H1 (cell line): ENCODE measurements at regions not wholly inside any gene's neighbourhood (a gene's known extent, or its start where the extent isn't known, plus 50 kb on each side); places are given as distances from the start of the nearest gene placed in this dataset.

Experiments
- CTCF ChIA-PET: fragments of 300-600 bp; sonication (Branson Sonifier 250); formaldehyde crosslinking; loops from one replicate; lab custom pipeline; 2021; ENCODE audit not compliant: partially characterized antibody; lab: Charles Lee
- POLR2A ChIA-PET: fragments of 300-600 bp; sonication (Branson Sonifier 250); formaldehyde crosslinking; loops from one replicate; lab custom pipeline; 2021; ENCODE audit warnings: inconsistent platforms; ENCODE audit not compliant: partially characterized antibody; lab: Charles Lee
- DNase-seq, 2 experiments: peaks; one replicate each; pipeline versions ENCODE4 v3.0.0 to v3.0.0-alpha.2; 2010 to 2022; ENCODE audit warnings: low spot score in 2 of 2, low read depth in 1 of 2, mixed read lengths in 1 of 2
- FAIRE-seq: peaks from 2 replicates; lab custom pipeline; 2011; peaks lifted over from hg19 to GRCh38; lab: Jason Lieb, UNC
- H2AFZ ChIP-seq: 2 replicates; pipeline ENCODE4 v1.8.1; 2012; ENCODE audit warnings: low read length, inconsistent platforms
- H2AK5ac ChIP-seq: 2 replicates; pipeline ENCODE4 v1.6.1; 2013; ENCODE audit warnings: low read depth, low read length
- H2BK120ac ChIP-seq: replicated peaks from 2 replicates; pipeline ENCODE3; 2013; ENCODE audit warnings: low read depth, low read length, inconsistent platforms
- H2BK12ac ChIP-seq: 2 replicates; pipeline ENCODE4 v1.6.1; 2013; ENCODE audit warnings: low read depth, low read length
- H2BK15ac ChIP-seq: 2 replicates; pipeline ENCODE4 v1.6.1; 2013; ENCODE audit warnings: low read length
- H2BK20ac ChIP-seq: 2 replicates; pipeline ENCODE4 v1.6.1; 2013; ENCODE audit warnings: low read length
- H2BK5ac ChIP-seq: 2 replicates; pipeline ENCODE4 v1.6.1; 2013; ENCODE audit warnings: low read depth, low read length
- H3K14ac ChIP-seq: 2 replicates; pipeline ENCODE4 v1.6.1; 2013; ENCODE audit warnings: inconsistent platforms; ENCODE audit not compliant: insufficient read length
- H3K18ac ChIP-seq: 2 replicates; pipeline ENCODE4 v1.6.1; 2013; ENCODE audit warnings: low read length; ENCODE audit errors: extremely low read depth
- H3K23ac ChIP-seq: 2 replicates; pipeline ENCODE4 v1.6.1; 2013; ENCODE audit warnings: inconsistent platforms; ENCODE audit not compliant: insufficient read length
- H3K23me2 ChIP-seq: 2 replicates; pipeline ENCODE4 v1.6.1; 2013; ENCODE audit warnings: low read depth, low read length
- H3K27ac ChIP-seq: 2 replicates; pipeline ENCODE4 v1.6.1; 2011; ENCODE audit warnings: low read depth, low read length, inconsistent platforms
- H3K27me3 ChIP-seq, 4 experiments: replicated peaks in 1 of 4; 1 replicate in 1 of 4; 2 replicates in 3 of 4; pipeline versions ENCODE4 v1.6.1 to v1.8.1; 2011 to 2013; ENCODE audit warnings: low read length in 3 of 4, mild to moderate bottlenecking in 3 of 4, inconsistent platforms in 2 of 4, mixed read lengths in 2 of 4, moderate library complexity in 1 of 4; ENCODE audit not compliant: control insufficient read depth in 3 of 4, insufficient read depth in 3 of 4; ENCODE audit errors: extremely low read depth in 1 of 4
- H3K36me3 ChIP-seq, 4 experiments: 2 replicates each; pipeline versions ENCODE4 v1.6.1 to v1.8.1; 2011 to 2013; ENCODE audit warnings: mild to moderate bottlenecking in 4 of 4, low read length in 3 of 4, moderate library complexity in 2 of 4, control low read depth in 1 of 4, inconsistent platforms in 1 of 4; ENCODE audit not compliant: insufficient read depth in 4 of 4, control insufficient read depth in 2 of 4
- H3K4ac ChIP-seq: replicated peaks from 2 replicates; pipeline ENCODE3; 2013; ENCODE audit warnings: low read length, low read depth, mixed read lengths, inconsistent platforms; ENCODE audit not compliant: insufficient read length
- H3K4me1 ChIP-seq, 4 experiments: replicated peaks in 1 of 4; 1 replicate in 1 of 4; 2 replicates in 3 of 4; pipeline versions ENCODE4 v1.6.1 to v1.8.1; 2011 to 2013; ENCODE audit warnings: low read length in 3 of 4, inconsistent platforms in 2 of 4, mixed read lengths in 1 of 4; ENCODE audit not compliant: insufficient read depth in 4 of 4, control insufficient read depth in 3 of 4
- H3K4me2 ChIP-seq, 2 experiments: 2 replicates each; pipeline versions ENCODE4 v1.6.1 to v1.8.1; 2011 to 2013; ENCODE audit warnings: low read depth in 2 of 2, low read length in 2 of 2, control low read depth in 1 of 2, inconsistent platforms in 1 of 2, mild to moderate bottlenecking in 1 of 2; ENCODE audit not compliant: insufficient read depth in 1 of 2
- H3K4me3 ChIP-seq, 4 experiments: fragments of 200-600, 300-600 bp in 1 of 4; sonication (generic), shearing (Covaris generic), sonication (Bioruptor Twin) in 1 of 4; 2 replicates each; pipeline versions ENCODE4 v1.5.1 to v1.8.1; 2011 to 2016; ENCODE audit warnings: low read length in 4 of 4, low read depth in 3 of 4, control low read depth in 2 of 4, inconsistent platforms in 2 of 4, mild to moderate bottlenecking in 2 of 4, mixed read lengths in 1 of 4, moderate library complexity in 1 of 4; ENCODE audit not compliant: insufficient read depth in 2 of 4; ENCODE audit errors: extremely low read depth in 1 of 4
- H3K56ac ChIP-seq: replicated peaks from 2 replicates; pipeline ENCODE3; 2013; ENCODE audit warnings: low read depth, mild to moderate bottlenecking, mixed read lengths, low read length, inconsistent platforms; ENCODE audit not compliant: insufficient read length
- H3K79me1 ChIP-seq: 2 replicates; pipeline ENCODE4 v1.6.1; 2013; ENCODE audit warnings: low read depth, low read length, control low read depth
- H3K79me2 ChIP-seq, 2 experiments: 2 replicates each; pipeline versions ENCODE4 v1.6.1 to v1.8.1; 2012 to 2013; ENCODE audit warnings: low read length in 2 of 2, mild to moderate bottlenecking in 2 of 2, inconsistent platforms in 1 of 2; ENCODE audit not compliant: insufficient read depth in 2 of 2, control insufficient read depth in 1 of 2
- H3K9ac ChIP-seq, 4 experiments: replicated peaks in 1 of 4; 1 replicate in 1 of 4; 2 replicates in 3 of 4; pipeline versions ENCODE4 v1.6.1 to v1.8.1; 2011 to 2013; ENCODE audit warnings: low read depth in 3 of 4, low read length in 3 of 4, control low read depth in 2 of 4, mild to moderate bottlenecking in 2 of 4, moderate library complexity in 2 of 4, inconsistent platforms in 1 of 4; ENCODE audit errors: extremely low read depth in 1 of 4
- H3K9me3 ChIP-seq, 2 experiments: 2 replicates each; pipeline versions ENCODE4 v1.6.1 to v1.8.1; 2012 to 2013; ENCODE audit warnings: mild to moderate bottlenecking in 2 of 2, moderate library complexity in 2 of 2, control low read depth in 1 of 2, inconsistent platforms in 1 of 2, low read depth in 1 of 2, low read length in 1 of 2, mixed read lengths in 1 of 2; ENCODE audit not compliant: insufficient read depth in 2 of 2
- H4K20me1 ChIP-seq, 2 experiments: replicated peaks in 1 of 2; 2 replicates each; pipeline versions ENCODE3 to v1.8.1; 2011 to 2013; ENCODE audit warnings: inconsistent platforms in 2 of 2, low read length in 2 of 2, mild to moderate bottlenecking in 1 of 2; ENCODE audit not compliant: insufficient read depth in 2 of 2, control insufficient read depth in 1 of 2
- H4K5ac ChIP-seq: 2 replicates; pipeline ENCODE4 v1.6.1; 2013; ENCODE audit warnings: low read length, low read depth, mixed read lengths, inconsistent platforms; ENCODE audit not compliant: insufficient read length
- H4K8ac ChIP-seq: 2 replicates; pipeline ENCODE4 v1.8.0; 2013; ENCODE audit warnings: mild to moderate bottlenecking, moderate library complexity, low read length, inconsistent platforms; ENCODE audit not compliant: insufficient read depth; ENCODE audit errors: extremely low read depth
- H4K91ac ChIP-seq: replicated peaks from 2 replicates; pipeline ENCODE3; 2013; ENCODE audit warnings: low read length, mixed read lengths, inconsistent platforms; ENCODE audit not compliant: insufficient read length
- ASH2L ChIP-seq: fragments of 200-600, 300-600 bp; sonication (generic); IDR thresholded peaks from one replicate; pipeline ENCODE4 v1.7.1; 2017; ENCODE audit warnings: low read length
- BACH1 ChIP-seq: IDR thresholded peaks from 2 replicates; pipeline ENCODE4 v1.6.1; 2012; ENCODE audit warnings: low read length, improper control_type of control experiment
- CHD1 ChIP-seq: IDR thresholded peaks from 2 replicates; pipeline ENCODE4 v1.6.1; 2012; ENCODE audit warnings: low read depth, low read length, improper control_type of control experiment
- EP300 ChIP-seq, 2 experiments: IDR thresholded peaks; 1 replicate in 1 of 2; 2 replicates in 1 of 2; pipeline ENCODE4 v1.6.1; 2011 to 2012; ENCODE audit warnings: low read depth in 2 of 2, low read length in 2 of 2, mild to moderate bottlenecking in 2 of 2, borderline replicate concordance in 1 of 2, inconsistent platforms in 1 of 2, moderate library complexity in 1 of 2
- FOSL1 ChIP-seq: IDR thresholded peaks from 2 replicates; pipeline ENCODE4 v1.6.1; 2011; ENCODE audit warnings: mild to moderate bottlenecking, low read depth, low read length, moderate library complexity; ENCODE audit not compliant: insufficient read depth
- GTF2F1 ChIP-seq: IDR thresholded peaks from 2 replicates; pipeline ENCODE4 v1.6.1; 2012; ENCODE audit warnings: low read depth, low read length, improper control_type of control experiment, borderline replicate concordance
- PHF8 ChIP-seq: fragments of 200-600 bp; sonication (generic); conservative IDR thresholded peaks from 2 replicates; pipeline ENCODE4 v1.7.1; 2012; ENCODE audit warnings: low read depth, mild to moderate bottlenecking, inconsistent platforms, low read length, moderate library complexity
- RBBP5 ChIP-seq: IDR thresholded peaks from 2 replicates; pipeline ENCODE4 v1.7.1; 2012; ENCODE audit warnings: low read depth, mild to moderate bottlenecking, inconsistent platforms, low read length, moderate library complexity, borderline replicate concordance
- SIN3A ChIP-seq, 2 experiments: IDR thresholded peaks in 1 of 2; conservative IDR thresholded peaks in 1 of 2; 2 replicates each; pipeline ENCODE4 v1.6.1; 2011 to 2012; ENCODE audit warnings: low read length in 2 of 2, improper control_type of control experiment in 1 of 2, low read depth in 1 of 2, mild to moderate bottlenecking in 1 of 2
- SP2 ChIP-seq: IDR thresholded peaks from 2 replicates; pipeline ENCODE4 v1.6.1; 2012; ENCODE audit warnings: mild to moderate bottlenecking, low read length, inconsistent platforms
- SUZ12 ChIP-seq: fragments of 200-600 bp; sonication (generic); IDR thresholded peaks from 2 replicates; pipeline ENCODE4 v1.6.1; 2012; ENCODE audit warnings: mild to moderate bottlenecking, inconsistent platforms, low read length, moderate library complexity, mixed read lengths
- WGBS, 2 experiments: shearing (Covaris generic) in 1 of 2; methylation state at CpG; one replicate each; pipeline versions ENCODE4 v1.1.6 to v1.1.7; 2013 to 2015; ENCODE audit warnings: low lambda C conversion rate in 2 of 2, mixed read lengths in 2 of 2, inconsistent platforms in 1 of 2, low coverage in 1 of 2, missing lambda C conversion rate in 1 of 2; ENCODE audit not compliant: insufficient replicate concordance in 2 of 2, insufficient coverage in 1 of 2, insufficient read length in 1 of 2; ENCODE audit errors: extremely low coverage in 1 of 2, missing lambda C conversion rate in 1 of 2; 5-methylcytosine and 5-hydroxymethylcytosine counted together
- TF ChIP-seq, protein P1 (sequence below): IDR thresholded peaks from 2 replicates; pipeline ENCODE4 v1.6.1; 2011; ENCODE audit warnings: low read length, improper control_type of control experiment

DNA sequence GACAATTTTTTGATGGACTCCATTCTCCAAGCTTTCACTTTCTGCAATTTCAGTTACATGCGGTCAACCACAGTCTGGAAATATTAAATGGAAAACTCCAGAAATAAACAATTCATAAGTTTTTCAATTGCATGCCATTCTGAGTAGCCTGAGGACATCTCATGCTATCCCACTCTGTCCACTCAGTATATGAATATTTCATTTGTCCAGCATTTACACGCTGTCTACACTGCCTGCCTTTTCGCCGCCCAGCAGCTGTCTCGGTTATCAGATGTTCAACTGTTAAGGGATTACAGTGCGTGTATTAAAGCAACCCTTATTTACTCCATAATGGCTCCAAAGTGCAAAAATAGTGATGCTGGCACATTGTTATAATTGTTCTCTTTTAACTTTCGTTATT lies 116.3 kb downstream of the ADSS2 start:
- Histone ChIP-seq H3K23me2 (no peaks in the 10 kb centered on the region; the same call in 1 of the 2 replicates), H2BK20ac (no peak overlapping the region), H4K20me1 (no peaks in the 10 kb centered on the region), H4K5ac (no peak overlapping the region), H3K27ac (no peak overlapping the region), H3K27me3 (no peaks in the 10 kb centered on the region), H4K8ac (no peak overlapping the region), H3K23ac (no peak overlapping the region), H3K9ac (no peak overlapping the region), H3K14ac (no peak overlapping the region), H2BK120ac (no peak overlapping the region), H3K4me3 (no peak overlapping the region), H3K4me1 (peaks cover 0 to 13% (median 2%) of the 10 kb centered on the region in 4 experiments; a peak in 5 of 7 replicates), H4K91ac (no peak overlapping the region), H2BK15ac (no peak overlapping the region), H2AFZ (no peak overlapping the region), H2BK12ac (no peak overlapping the region), H3K36me3 (no peaks in the 10 kb centered on the region), H3K18ac (no peak overlapping the region), H2BK5ac (no peak overlapping the region), H3K4ac (no peak overlapping the region), H3K79me2 (no peaks in the 10 kb centered on the region), H3K56ac (no peak overlapping the region), H3K4me2 (no peak overlapping the region), H3K9me3 (no peaks in the 10 kb centered on the region), H3K79me1 (no peaks in the 10 kb centered on the region), H2AK5ac (no peak overlapping the region)
- FAIRE-seq (no peak), DNase-seq (no peak)
- WGBS, 2 experiments = 85% methylated on average over 7 of the region's 7 CpGs; no CpG with 5 or more reads in 1 of the 2 experiments
- POLR2A ChIA-PET = no interaction called here
- CTCF ChIA-PET = no interaction called here
- TF ChIP-seq CHD1 (no peak), RBBP5 (no peak), EP300 (IDR thresholded peaks at IDR 0.05; ENCODE audit: borderline replicate concordance in 1 of 2, low read depth in 2 of 2, low read length in 2 of 2) (no peak), FOSL1 (no peak), GTF2F1 (no peak), ASH2L (no peak), SUZ12 (no peak), PHF8 (no peak), SIN3A (conservative IDR thresholded peaks at IDR 0.05 in 1 of 2, IDR thresholded peaks at IDR 0.05 in 1 of 2; ENCODE audit: low read depth in 1 of 2, low read length in 2 of 2) (no peak), BACH1 (no peak), SP2 (no peak)
- TF ChIP-seq, protein P1, sequence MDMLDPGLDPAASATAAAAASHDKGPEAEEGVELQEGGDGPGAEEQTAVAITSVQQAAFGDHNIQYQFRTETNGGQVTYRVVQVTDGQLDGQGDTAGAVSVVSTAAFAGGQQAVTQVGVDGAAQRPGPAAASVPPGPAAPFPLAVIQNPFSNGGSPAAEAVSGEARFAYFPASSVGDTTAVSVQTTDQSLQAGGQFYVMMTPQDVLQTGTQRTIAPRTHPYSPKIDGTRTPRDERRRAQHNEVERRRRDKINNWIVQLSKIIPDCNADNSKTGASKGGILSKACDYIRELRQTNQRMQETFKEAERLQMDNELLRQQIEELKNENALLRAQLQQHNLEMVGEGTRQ = no peak
